WTC11 (cell line): ENCODE measurements at regions not wholly inside any gene's neighbourhood (a gene's known extent, or its start where the extent isn't known, plus 50 kb on each side); places are given as distances from the start of the nearest gene placed in this dataset.

ENCODE experiments used
- CREB1 ChIP-seq: sonication (generic); formaldehyde crosslinking; IDR thresholded peaks from 2 replicates; pipeline ENCODE4 v1.8.0; 2023; ENCODE audit warnings: mild to moderate bottlenecking, missing genetic modification reagents
- CREM ChIP-seq: sonication (generic); formaldehyde crosslinking; IDR thresholded peaks from 2 replicates; pipeline ENCODE4 v1.8.1; 2022; ENCODE audit warnings: mild to moderate bottlenecking, missing genetic modification reagents, moderate library complexity
- CTCF ChIP-seq: fragments of 200-600 bp; IDR thresholded peaks from 2 replicates; pipeline ENCODE4 v1.8.0; 2022; ENCODE audit warnings: antibody characterized with exemption
- ETV6 ChIP-seq: sonication (generic); formaldehyde crosslinking; IDR thresholded peaks from 2 replicates; pipeline ENCODE4 v1.8.1; 2022; ENCODE audit warnings: mild to moderate bottlenecking, missing genetic modification reagents
- SOX15 ChIP-seq: fragments of 250-450 bp; sonication (Bioruptor Pico); IDR thresholded peaks from 2 replicates; pipeline ENCODE4 v1.9.0; 2021; ENCODE audit warnings: mild to moderate bottlenecking
- SP1 ChIP-seq: sonication (generic); formaldehyde crosslinking; conservative IDR thresholded peaks from 2 replicates; pipeline ENCODE4 v1.8.1; 2022; ENCODE audit warnings: missing genetic modification reagents
- TCF7 ChIP-seq: sonication (generic); formaldehyde crosslinking; IDR thresholded peaks from 2 replicates; pipeline ENCODE4 v1.8.0; 2022; ENCODE audit warnings: mild to moderate bottlenecking, low read depth, missing genetic modification reagents, moderate library complexity
- ZNF121 ChIP-seq: sonication (generic); formaldehyde crosslinking; IDR thresholded peaks from 2 replicates; pipeline ENCODE4 v1.8.0; 2023; ENCODE audit warnings: missing genetic modification reagents
- ZNF138 ChIP-seq: sonication (generic); formaldehyde crosslinking; conservative IDR thresholded peaks from 2 replicates; pipeline ENCODE4 v1.8.1; 2022; ENCODE audit warnings: mild to moderate bottlenecking, moderate library complexity, missing genetic modification reagents
- ZNF232 ChIP-seq: sonication (generic); formaldehyde crosslinking; IDR thresholded peaks from 2 replicates; pipeline ENCODE4 v1.8.0; 2022; ENCODE audit warnings: mild to moderate bottlenecking, missing genetic modification reagents
- ZNF317 ChIP-seq: sonication (generic); formaldehyde crosslinking; IDR thresholded peaks from 2 replicates; pipeline ENCODE4 v1.8.1; 2023; ENCODE audit warnings: low read depth, mild to moderate bottlenecking, moderate library complexity, missing genetic modification reagents, borderline replicate concordance
- ZSCAN18 ChIP-seq: fragments of 250-450 bp; sonication (Bioruptor Pico); IDR thresholded peaks from 2 replicates; pipeline ENCODE4 v2.1.2; 2022; ENCODE audit warnings: mild to moderate bottlenecking, moderate library complexity

GRCh38 chr3:99013077-99013476 is 111.6 kb upstream of the DCBLD2 start:
- TF ChIP-seq TCF7 (no peak), SP1 (CRISPR knock-in tag) (no peak), CTCF (no peak), ZNF121 (CRISPR knock-in tag) (no peak), ZNF232 (CRISPR knock-in tag) (no peak), CREM (no peak), ZNF317 (no peak), ETV6 (CRISPR knock-in tag) (no peak), CREB1 (CRISPR knock-in tag) (no peak), ZSCAN18 (no peak), SOX15 (CRISPR knock-in tag) (no peak), ZNF138 (no peak)
